Neuronal stem cell (in vitro differentiated cells): ENCODE measurements at regions not wholly inside any gene's neighbourhood (a gene's known extent, or its start where the extent isn't known, plus 50 kb on each side); places are given as distances from the start of the nearest gene placed in this dataset.

Experiments
- DNase-seq: peaks from one replicate; pipeline ENCODE4 v3.0.0-alpha.2; 2013; ENCODE audit warnings: low spot score
- H2AFZ ChIP-seq: one replicate; pipeline ENCODE4 v1.6.1; 2013; ENCODE audit warnings: mild to moderate bottlenecking, low read length, inconsistent platforms
- H2AK5ac ChIP-seq: 2 replicates; pipeline ENCODE4 v1.6.1; 2013; ENCODE audit warnings: low read depth, mild to moderate bottlenecking, inconsistent platforms, low read length, moderate library complexity, mixed read lengths
- H2BK120ac ChIP-seq: 2 replicates; pipeline ENCODE4 v1.6.1; 2013; ENCODE audit warnings: low read depth, mild to moderate bottlenecking, inconsistent platforms, low read length, moderate library complexity, mixed read lengths
- H2BK12ac ChIP-seq: one replicate; pipeline ENCODE4 v1.6.1; 2013; ENCODE audit warnings: low read length, inconsistent platforms
- H2BK15ac ChIP-seq: 2 replicates; pipeline ENCODE4 v1.6.1; 2013; ENCODE audit warnings: mild to moderate bottlenecking, low read length, inconsistent platforms, mixed read lengths
- H2BK5ac ChIP-seq: one replicate; pipeline ENCODE4 v1.6.1; 2013; ENCODE audit warnings: inconsistent platforms, mild to moderate bottlenecking, low read length, moderate library complexity
- H3K14ac ChIP-seq: one replicate; pipeline ENCODE4 v1.6.1; 2013; ENCODE audit warnings: low read length, inconsistent platforms
- H3K18ac ChIP-seq: 2 replicates; pipeline ENCODE4 v1.6.1; 2013; ENCODE audit warnings: low read length, inconsistent platforms
- H3K23ac ChIP-seq: 2 replicates; pipeline ENCODE4 v1.6.1; 2013; ENCODE audit warnings: low read depth, mild to moderate bottlenecking, mixed read lengths, low read length, inconsistent platforms; ENCODE audit not compliant: poor library complexity
- H3K27ac ChIP-seq: replicated peaks from 3 replicates; pipeline ENCODE4 v1.5.1; 2013; ENCODE audit warnings: low read length, inconsistent platforms
- H3K27me3 ChIP-seq, 3 experiments: 2 replicates each; pipeline ENCODE4 v1.6.1; 2013; ENCODE audit warnings: low read length in 3 of 3, mild to moderate bottlenecking in 2 of 3, inconsistent platforms in 1 of 3, low read depth in 1 of 3, mixed read lengths in 1 of 3, moderate library complexity in 1 of 3; ENCODE audit not compliant: control insufficient read depth in 3 of 3, insufficient read depth in 3 of 3
- H3K36me3 ChIP-seq, 2 donors: replicated peaks in 1 of 2; 2 replicates each; pipeline ENCODE4 v1.6.1; 2013; ENCODE audit warnings: low read length in 2 of 2; ENCODE audit not compliant: control insufficient read depth in 2 of 2, insufficient read depth in 2 of 2
- H3K4ac ChIP-seq: 2 replicates; pipeline ENCODE4 v1.6.1; 2013; ENCODE audit warnings: inconsistent platforms, mild to moderate bottlenecking, low read length, moderate library complexity
- H3K4me1 ChIP-seq, 2 donors: 1 replicate in 1 of 2; 2 replicates in 1 of 2; pipeline ENCODE4 v1.6.1; 2013; ENCODE audit warnings: low read length in 2 of 2, low read depth in 1 of 2; ENCODE audit not compliant: control insufficient read depth in 2 of 2, insufficient read depth in 1 of 2
- H3K4me2 ChIP-seq: one replicate; pipeline ENCODE4 v1.6.1; 2013; ENCODE audit warnings: mild to moderate bottlenecking, low read length, inconsistent platforms; ENCODE audit not compliant: insufficient read depth, poor library complexity, severe bottlenecking
- H3K4me3 ChIP-seq, 2 donors: 2 replicates each; pipeline ENCODE4 v1.5.1; 2013; ENCODE audit warnings: low read length in 2 of 2, mild to moderate bottlenecking in 2 of 2, inconsistent platforms in 1 of 2, moderate library complexity in 1 of 2
- H3K79me1 ChIP-seq: one replicate; pipeline ENCODE4 v1.6.1; 2013; ENCODE audit warnings: low read depth, mild to moderate bottlenecking, inconsistent platforms, low read length, moderate library complexity
- H3K9ac ChIP-seq: one replicate; pipeline ENCODE4 v1.6.1; 2013; ENCODE audit warnings: mild to moderate bottlenecking, low read depth, low read length, inconsistent platforms; ENCODE audit not compliant: poor library complexity
- H3K9me3 ChIP-seq, 2 donors: replicated peaks in 1 of 2; 2 replicates each; pipeline versions ENCODE3 to v1.6.1; 2013; ENCODE audit warnings: low read length in 2 of 2, mild to moderate bottlenecking in 2 of 2, inconsistent platforms in 1 of 2, low read depth in 1 of 2, mixed read lengths in 1 of 2, moderate library complexity in 1 of 2; ENCODE audit not compliant: control insufficient read depth in 2 of 2, insufficient read depth in 1 of 2
- H4K8ac ChIP-seq: one replicate; pipeline ENCODE4 v1.6.1; 2013; ENCODE audit warnings: low read depth, mild to moderate bottlenecking, inconsistent platforms, low read length, moderate library complexity
- H4K91ac ChIP-seq: one replicate; pipeline ENCODE4 v1.6.1; 2013; ENCODE audit warnings: low read length, low read depth, mild to moderate bottlenecking, inconsistent platforms; ENCODE audit not compliant: poor library complexity
- WGBS, 2 donors: extraction: QIAGEN DNeasy Blood & Tissue Kit; methylation state at CpG; one replicate each; pipeline ENCODE4 v1.1.7; 2013; ENCODE audit warnings: missing lambda C conversion rate in 2 of 2, mixed read lengths in 1 of 2; ENCODE audit not compliant: insufficient read length in 2 of 2, insufficient replicate concordance in 1 of 2; ENCODE audit errors: extremely low coverage in 2 of 2; 5-methylcytosine and 5-hydroxymethylcytosine counted together

- no peak overlapping the region for H2AFZ ChIP-seq
- no peak overlapping the region for H2BK12ac ChIP-seq
- no peak overlapping the region for H3K14ac ChIP-seq
- no peak for DNase-seq
- H3K23ac ChIP-seq = no peak overlapping the region
- no peak overlapping the region for H3K4me3 ChIP-seq
- H3K27ac ChIP-seq = no peak overlapping the region
- no peak overlapping the region for H3K4ac ChIP-seq
- no peak overlapping the region for H2BK5ac ChIP-seq
- no peak overlapping the region for H4K8ac ChIP-seq
- H2AK5ac ChIP-seq = no peak overlapping the region
- H3K27me3 ChIP-seq = no peaks in the 10 kb centered on the region
- no peak overlapping the region for H3K4me2 ChIP-seq
- H2BK15ac ChIP-seq = no peak overlapping the region
- no peaks in the 10 kb centered on the region for H3K79me1 ChIP-seq
- no peak overlapping the region for H4K91ac ChIP-seq
- H2BK120ac ChIP-seq = no peak overlapping the region
- H3K9ac ChIP-seq = no peak overlapping the region
- no peaks in the 10 kb centered on the region for H3K36me3 ChIP-seq
- H3K18ac ChIP-seq = no peak overlapping the region
- WGBS, 2 donors = no CpG with 5 or more reads among the region's 2 CpGs
- no peaks in the 10 kb centered on the region for H3K9me3 ChIP-seq
- no peaks in the 10 kb centered on the region for H3K4me1 ChIP-seq
Measured at GRCh38 chr4:63361628-63362027, 1047.6 kb downstream of the TECRL start.

GRCh38 chr4:63361066-63361465, 1048.2 kb downstream of the TECRL start:
- H2BK5ac ChIP-seq = no peak overlapping the region
- H3K9ac ChIP-seq = no peak overlapping the region
- H3K27me3 ChIP-seq = no peaks in the 10 kb centered on the region
- no peak overlapping the region for H2AFZ ChIP-seq
- no peak overlapping the region for H3K14ac ChIP-seq
- no peaks in the 10 kb centered on the region for H3K9me3 ChIP-seq
- H3K23ac ChIP-seq = no peak overlapping the region
- no peak overlapping the region for H2BK12ac ChIP-seq
- H3K4me2 ChIP-seq = no peak overlapping the region
- no peaks in the 10 kb centered on the region for H3K4me1 ChIP-seq
- WGBS, 2 donors = no CpG with 5 or more reads among the region's 3 CpGs
- DNase-seq = no peak
- H4K91ac ChIP-seq = no peak overlapping the region
- H3K79me1 ChIP-seq = no peaks in the 10 kb centered on the region
- H2BK120ac ChIP-seq = no peak overlapping the region
- H3K36me3 ChIP-seq = no peaks in the 10 kb centered on the region
- H3K4me3 ChIP-seq = no peak overlapping the region
- no peak overlapping the region for H2AK5ac ChIP-seq
- no peak overlapping the region for H4K8ac ChIP-seq
- no peak overlapping the region for H3K27ac ChIP-seq
- H3K4ac ChIP-seq = no peak overlapping the region
- H3K18ac ChIP-seq = no peak overlapping the region
- no peak overlapping the region for H2BK15ac ChIP-seq

GRCh38 chr4:63349674-63350025, 1059.6 kb downstream of the TECRL start:
- no peak overlapping the region for H2BK5ac ChIP-seq
- H2BK15ac ChIP-seq = no peak overlapping the region
- no peak overlapping the region for H2BK120ac ChIP-seq
- no peak overlapping the region for H3K9ac ChIP-seq
- H3K4me2 ChIP-seq = no peak overlapping the region
- no peak overlapping the region for H4K8ac ChIP-seq
- H3K4ac ChIP-seq = no peak overlapping the region
- H3K36me3 ChIP-seq = no peaks in the 10 kb centered on the region
- no peak overlapping the region for H3K23ac ChIP-seq
- no peak for DNase-seq
- no peak overlapping the region for H2BK12ac ChIP-seq
- no peak overlapping the region for H2AFZ ChIP-seq
- H3K18ac ChIP-seq = no peak overlapping the region
- no peaks in the 10 kb centered on the region for H3K4me1 ChIP-seq
- no peaks in the 10 kb centered on the region for H3K79me1 ChIP-seq
- H3K27ac ChIP-seq = no peak overlapping the region
- no peak overlapping the region for H4K91ac ChIP-seq
- WGBS, 2 donors = no CpG with 5 or more reads among the region's 21 CpGs
- no peaks in the 10 kb centered on the region for H3K27me3 ChIP-seq
- no peak overlapping the region for H3K4me3 ChIP-seq
- no peak overlapping the region for H2AK5ac ChIP-seq
- H3K14ac ChIP-seq = peak overlapping the region; percentile 71
- H3K9me3 ChIP-seq = peaks cover 0 to 3% of the 10 kb centered on the region in 2 donors

GRCh38 chr4:63348735-63349673, 1060.2 kb downstream of the TECRL start:
- Histone ChIP-seq H3K36me3 (no peaks in the 10 kb centered on the region), H3K27ac (no peak overlapping the region), H3K18ac (no peak overlapping the region), H3K9ac (no peak overlapping the region), H3K23ac (no peak overlapping the region), H2AK5ac (no peak overlapping the region), H2BK120ac (no peak overlapping the region), H3K4ac (no peak overlapping the region), H3K4me3 (no peak overlapping the region), H2BK12ac (no peak overlapping the region), H2BK5ac (no peak overlapping the region), H3K79me1 (no peaks in the 10 kb centered on the region), H2AFZ (no peak overlapping the region), H3K14ac (peak overlapping the region; percentile 71), H3K4me1 (no peaks in the 10 kb centered on the region), H3K27me3 (no peaks in the 10 kb centered on the region), H4K8ac (no peak overlapping the region), H3K4me2 (no peak overlapping the region), H3K9me3 (peaks cover 0 to 3% of the 10 kb centered on the region in 2 donors), H2BK15ac (no peak overlapping the region), H4K91ac (no peak overlapping the region)
- DNase-seq = no peak
- WGBS, 2 donors = no CpG with 5 or more reads among the region's 58 CpGs
